HL-60 (cell line): ENCODE measurements at regions not wholly inside any gene's neighbourhood (a gene's known extent, or its start where the extent isn't known, plus 50 kb on each side); places are given as distances from the start of the nearest gene placed in this dataset.

ENCODE experiments used
- GABPA ChIP-seq: IDR thresholded peaks from 2 replicates; pipeline ENCODE4 v1.6.1; 2012; ENCODE audit warnings: low read depth
- POLR2AphosphoS5 ChIP-seq: IDR thresholded peaks from 2 replicates; pipeline ENCODE4 v1.6.1; 2012; ENCODE audit warnings: low read depth
- SPI1 ChIP-seq: IDR thresholded peaks from 2 replicates; pipeline ENCODE4 v1.6.1; 2012; ENCODE audit warnings: low read depth, mild to moderate bottlenecking, borderline replicate concordance
- TF ChIP-seq, protein P1 (sequence below): IDR thresholded peaks from one replicate; pipeline ENCODE4 v1.5.1; 2011; ENCODE audit warnings: low read length, control low read depth, inconsistent platforms; ENCODE audit not compliant: insufficient read depth
- TF ChIP-seq, protein P2 (sequence below): IDR thresholded peaks from 2 replicates; pipeline ENCODE4 v1.6.1; 2012; ENCODE audit warnings: low read depth; ENCODE audit not compliant: insufficient replicate concordance

DNA sequence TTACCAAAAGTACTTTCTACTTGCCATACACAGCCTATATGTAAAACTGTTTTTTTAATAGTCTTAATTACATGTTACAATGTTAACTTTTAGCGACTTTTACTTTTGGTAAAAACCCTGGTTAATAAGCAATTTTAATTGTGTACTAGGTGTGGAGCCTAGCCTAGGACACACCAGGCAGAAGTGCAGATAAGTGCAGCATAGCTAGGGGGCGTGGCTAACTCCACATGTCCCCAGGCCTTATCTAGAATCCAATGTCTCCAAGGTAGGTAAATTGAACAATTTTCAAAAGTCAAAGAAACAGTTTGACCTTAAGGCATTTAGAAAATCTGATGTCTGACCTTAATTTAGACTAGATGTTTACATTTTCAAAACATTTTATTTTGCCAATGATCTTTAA is 858.7 kb downstream of the CCSER2 start:
- TF ChIP-seq POLR2AphosphoS5 = no peak
- TF ChIP-seq, protein P1, sequence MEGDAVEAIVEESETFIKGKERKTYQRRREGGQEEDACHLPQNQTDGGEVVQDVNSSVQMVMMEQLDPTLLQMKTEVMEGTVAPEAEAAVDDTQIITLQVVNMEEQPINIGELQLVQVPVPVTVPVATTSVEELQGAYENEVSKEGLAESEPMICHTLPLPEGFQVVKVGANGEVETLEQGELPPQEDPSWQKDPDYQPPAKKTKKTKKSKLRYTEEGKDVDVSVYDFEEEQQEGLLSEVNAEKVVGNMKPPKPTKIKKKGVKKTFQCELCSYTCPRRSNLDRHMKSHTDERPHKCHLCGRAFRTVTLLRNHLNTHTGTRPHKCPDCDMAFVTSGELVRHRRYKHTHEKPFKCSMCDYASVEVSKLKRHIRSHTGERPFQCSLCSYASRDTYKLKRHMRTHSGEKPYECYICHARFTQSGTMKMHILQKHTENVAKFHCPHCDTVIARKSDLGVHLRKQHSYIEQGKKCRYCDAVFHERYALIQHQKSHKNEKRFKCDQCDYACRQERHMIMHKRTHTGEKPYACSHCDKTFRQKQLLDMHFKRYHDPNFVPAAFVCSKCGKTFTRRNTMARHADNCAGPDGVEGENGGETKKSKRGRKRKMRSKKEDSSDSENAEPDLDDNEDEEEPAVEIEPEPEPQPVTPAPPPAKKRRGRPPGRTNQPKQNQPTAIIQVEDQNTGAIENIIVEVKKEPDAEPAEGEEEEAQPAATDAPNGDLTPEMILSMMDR = no peak
- TF ChIP-seq, protein P2, sequence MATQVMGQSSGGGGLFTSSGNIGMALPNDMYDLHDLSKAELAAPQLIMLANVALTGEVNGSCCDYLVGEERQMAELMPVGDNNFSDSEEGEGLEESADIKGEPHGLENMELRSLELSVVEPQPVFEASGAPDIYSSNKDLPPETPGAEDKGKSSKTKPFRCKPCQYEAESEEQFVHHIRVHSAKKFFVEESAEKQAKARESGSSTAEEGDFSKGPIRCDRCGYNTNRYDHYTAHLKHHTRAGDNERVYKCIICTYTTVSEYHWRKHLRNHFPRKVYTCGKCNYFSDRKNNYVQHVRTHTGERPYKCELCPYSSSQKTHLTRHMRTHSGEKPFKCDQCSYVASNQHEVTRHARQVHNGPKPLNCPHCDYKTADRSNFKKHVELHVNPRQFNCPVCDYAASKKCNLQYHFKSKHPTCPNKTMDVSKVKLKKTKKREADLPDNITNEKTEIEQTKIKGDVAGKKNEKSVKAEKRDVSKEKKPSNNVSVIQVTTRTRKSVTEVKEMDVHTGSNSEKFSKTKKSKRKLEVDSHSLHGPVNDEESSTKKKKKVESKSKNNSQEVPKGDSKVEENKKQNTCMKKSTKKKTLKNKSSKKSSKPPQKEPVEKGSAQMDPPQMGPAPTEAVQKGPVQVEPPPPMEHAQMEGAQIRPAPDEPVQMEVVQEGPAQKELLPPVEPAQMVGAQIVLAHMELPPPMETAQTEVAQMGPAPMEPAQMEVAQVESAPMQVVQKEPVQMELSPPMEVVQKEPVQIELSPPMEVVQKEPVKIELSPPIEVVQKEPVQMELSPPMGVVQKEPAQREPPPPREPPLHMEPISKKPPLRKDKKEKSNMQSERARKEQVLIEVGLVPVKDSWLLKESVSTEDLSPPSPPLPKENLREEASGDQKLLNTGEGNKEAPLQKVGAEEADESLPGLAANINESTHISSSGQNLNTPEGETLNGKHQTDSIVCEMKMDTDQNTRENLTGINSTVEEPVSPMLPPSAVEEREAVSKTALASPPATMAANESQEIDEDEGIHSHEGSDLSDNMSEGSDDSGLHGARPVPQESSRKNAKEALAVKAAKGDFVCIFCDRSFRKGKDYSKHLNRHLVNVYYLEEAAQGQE = no peak
- TF ChIP-seq SPI1 = no peak
- no peak for TF ChIP-seq GABPA
